ENCODE measurements at regions not wholly inside any gene's neighbourhood (a gene's known extent, or its start where the extent isn't known, plus 50 kb on each side); places are given as distances from the start of the nearest gene placed in this dataset.
"Not testable (repeated sequence)": the region's sequence is repeated elsewhere in the genome, so short reads cannot be mapped to it uniquely, and the experiment has no call there.

- in situ Hi-C loops (cut with MboI; ENCODE audit: low sequenced_read_pairs); DNase-seq; H3K9me3 ChIP-seq (ENCODE audit: control insufficient read depth, insufficient read depth, low read length); H3K36me3 ChIP-seq (ENCODE audit: control insufficient read depth, insufficient read depth, low read length); H3K23ac ChIP-seq (ENCODE audit: low read depth, low read length); H2AK9ac ChIP-seq (replicated peaks; ENCODE audit: low read depth, low read length, poor library complexity); H3K9me1 ChIP-seq (ENCODE audit: insufficient read depth, low read length); H2BK20ac ChIP-seq (ENCODE audit: low read depth, low read length); H3K9ac ChIP-seq (ENCODE audit: low read depth, low read length); intact Hi-C loops (cut with micrococcal nuclease); H4K91ac ChIP-seq (ENCODE audit: insufficient read depth, low read depth, low read length); H3K4me2 ChIP-seq (ENCODE audit: low read depth, low read length); H3K4ac ChIP-seq (ENCODE audit: low read depth, low read length); POLR2A ChIA-PET (ENCODE audit: unreplicated experiment); dilution Hi-C loops (cut with HindIII; ENCODE audit: low sequenced_read_pairs, unreplicated experiment); H2AK5ac ChIP-seq (ENCODE audit: low read depth, low read length); H2AFZ ChIP-seq (replicated peaks; ENCODE audit: low read length, poor library complexity); BruUV-seq (replicated peaks); H3K27me3 ChIP-seq (ENCODE audit: control insufficient read depth, insufficient read depth, low read length); H4K5ac ChIP-seq (ENCODE audit: low read depth, low read length); H2BK15ac ChIP-seq (ENCODE audit: low read depth, low read length); H3K14ac ChIP-seq (replicated peaks; ENCODE audit: low read depth, low read length); H4K8ac ChIP-seq (ENCODE audit: low read depth in 2 of 2, low read length in 2 of 2); CTCF ChIA-PET; H3K4me3 ChIP-seq (ENCODE audit: insufficient read depth, low read depth, low read length); H3K56ac ChIP-seq (ENCODE audit: extremely low read depth, insufficient read depth, low read length); H2BK120ac ChIP-seq (ENCODE audit: low read depth, low read length): not testable (repeated sequence)
- peak; percentile 47 for ATAC-seq (ENCODE audit: low read depth)
- Histone ChIP-seq H3K79me1 (ENCODE audit: low read depth in 1 of 2, low read length in 2 of 2) (peaks cover 3 to 28% of the 10 kb centered on the region in 2 experiments; a peak in 3 of 4 replicates), H4K20me1 (ENCODE audit: insufficient read depth, low read length) (peaks cover 53% of the 10 kb centered on the region), H3K27ac (ENCODE audit: insufficient read depth, low read length) (peak overlapping the region; percentile 52; the same call in 1 of the 2 replicates), H3K18ac (ENCODE audit: low read depth, low read length) (peak overlapping the region; percentile 52; the same call in 1 of the 2 replicates), H3K4me1 (ENCODE audit: control insufficient read depth, insufficient read depth, low read length) (peaks cover 19% of the 10 kb centered on the region), H2BK5ac (ENCODE audit: low read depth, low read length, poor library complexity, severe bottlenecking) (peak overlapping the region; percentile 81)
- WGBS, 2 experiments (ENCODE audit: extremely low coverage in 2 of 2, insufficient read length in 1 of 2), result no CpG with 5 or more reads among the region's 3 CpGs
Observed at GRCh38 chr2:111473522-111473921, 352.8 kb downstream of the BCL2L11 start.

GRCh38 chr2:111474198-111474705, 353.5 kb downstream of the BCL2L11 start:
- H2BK15ac ChIP-seq (ENCODE audit: low read depth, low read length); DNase-seq; H3K14ac ChIP-seq (replicated peaks; ENCODE audit: low read depth, low read length); H2BK20ac ChIP-seq (ENCODE audit: low read depth, low read length); H2AFZ ChIP-seq (replicated peaks; ENCODE audit: low read length, poor library complexity); H4K8ac ChIP-seq (ENCODE audit: low read depth in 2 of 2, low read length in 2 of 2); H3K4me2 ChIP-seq (ENCODE audit: low read depth, low read length); H3K9me1 ChIP-seq (ENCODE audit: insufficient read depth, low read length); H3K36me3 ChIP-seq (ENCODE audit: control insufficient read depth, insufficient read depth, low read length); H4K5ac ChIP-seq (ENCODE audit: low read depth, low read length); BruUV-seq (replicated peaks); H2BK120ac ChIP-seq (ENCODE audit: low read depth, low read length); H3K27me3 ChIP-seq (ENCODE audit: control insufficient read depth, insufficient read depth, low read length); H3K4ac ChIP-seq (ENCODE audit: low read depth, low read length); intact Hi-C loops (cut with micrococcal nuclease); POLR2A ChIA-PET (ENCODE audit: unreplicated experiment); in situ Hi-C loops (cut with MboI; ENCODE audit: low sequenced_read_pairs); H3K23ac ChIP-seq (ENCODE audit: low read depth, low read length); H3K4me3 ChIP-seq (ENCODE audit: insufficient read depth, low read depth, low read length); CTCF ChIA-PET; H3K18ac ChIP-seq (ENCODE audit: low read depth, low read length); H2AK5ac ChIP-seq (ENCODE audit: low read depth, low read length); H3K9me3 ChIP-seq (ENCODE audit: control insufficient read depth, insufficient read depth, low read length); ATAC-seq (ENCODE audit: low read depth); H3K9ac ChIP-seq (ENCODE audit: low read depth, low read length); dilution Hi-C loops (cut with HindIII; ENCODE audit: low sequenced_read_pairs, unreplicated experiment); H2AK9ac ChIP-seq (replicated peaks; ENCODE audit: low read depth, low read length, poor library complexity); H3K56ac ChIP-seq (ENCODE audit: extremely low read depth, insufficient read depth, low read length); H4K91ac ChIP-seq (ENCODE audit: insufficient read depth, low read depth, low read length): not testable (repeated sequence)
- no CpG with 5 or more reads among the region's 8 CpGs for WGBS, 2 experiments (ENCODE audit: extremely low coverage in 2 of 2, insufficient read length in 1 of 2)
- Histone ChIP-seq H3K79me1 (ENCODE audit: low read depth in 1 of 2, low read length in 2 of 2) (peaks cover 3 to 28% of the 10 kb centered on the region in 2 experiments; a peak in 3 of 4 replicates), H3K27ac (ENCODE audit: insufficient read depth, low read length) (peak overlapping the region; percentile 26; the same call in 1 of the 2 replicates), H2BK5ac (ENCODE audit: low read depth, low read length, poor library complexity, severe bottlenecking) (peak overlapping the region; percentile 39), H3K4me1 (ENCODE audit: control insufficient read depth, insufficient read depth, low read length) (peaks cover 19% of the 10 kb centered on the region), H4K20me1 (ENCODE audit: insufficient read depth, low read length) (peaks cover 57% of the 10 kb centered on the region)
